GM18868 (cell line): ENCODE measurements at regions not wholly inside any gene's neighbourhood (a gene's known extent, or its start where the extent isn't known, plus 50 kb on each side); places are given as distances from the start of the nearest gene placed in this dataset.

ENCODE experiments used
- ATAC-seq: cut with Tn5 transposase; IDR thresholded peaks from one replicate; pipeline ENCODE4 v1.9.1; 2021; ENCODE audit warnings: mild to moderate bottlenecking, moderate library complexity; ENCODE audit not compliant: unreplicated experiment

DNA sequence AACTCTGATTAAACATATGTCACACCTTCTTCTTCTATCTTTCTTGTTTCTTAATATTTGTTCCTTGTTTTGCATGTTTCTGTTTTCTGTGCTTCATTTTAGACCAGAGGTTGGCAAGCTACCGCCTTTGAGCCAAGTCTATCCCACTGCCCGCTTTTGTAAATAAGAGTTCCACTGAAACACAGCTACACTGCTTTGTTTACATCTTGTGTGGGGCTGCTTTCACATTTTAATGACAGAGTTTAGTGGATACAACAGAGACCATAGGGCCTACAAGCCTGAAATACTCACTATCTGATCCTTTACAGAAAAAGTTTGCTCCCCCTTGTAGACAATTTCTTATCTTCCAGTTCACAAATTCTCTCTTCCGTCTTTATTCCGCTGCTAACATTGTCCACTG, 109.4 kb upstream of the SPACA1 start:
- no peak for ATAC-seq

DNA sequence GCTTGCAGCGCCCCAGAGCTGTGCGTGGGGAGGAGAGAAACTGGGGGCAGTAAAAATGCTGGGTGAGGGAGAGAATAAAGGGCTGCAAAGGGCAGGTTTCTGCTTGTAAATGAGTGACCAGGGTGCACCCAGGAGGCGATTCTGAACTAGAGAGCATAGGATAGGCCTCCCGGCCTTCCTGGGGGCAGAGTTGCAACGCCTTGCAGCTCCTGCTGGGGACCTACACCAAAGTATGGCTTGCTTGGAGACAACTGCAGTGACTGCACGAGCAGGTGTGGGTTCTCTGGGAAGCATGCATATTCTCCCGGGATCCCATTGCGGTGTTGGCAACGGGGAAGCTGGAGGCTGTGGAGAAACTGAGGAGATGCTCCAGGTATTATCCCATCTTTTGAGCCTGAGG, 111.6 kb upstream of the SPACA1 start:
- no peak for ATAC-seq

GRCh38 chr6:87935196-87935595, 112.4 kb upstream of the SPACA1 start:
- ATAC-seq, result no peak

DNA sequence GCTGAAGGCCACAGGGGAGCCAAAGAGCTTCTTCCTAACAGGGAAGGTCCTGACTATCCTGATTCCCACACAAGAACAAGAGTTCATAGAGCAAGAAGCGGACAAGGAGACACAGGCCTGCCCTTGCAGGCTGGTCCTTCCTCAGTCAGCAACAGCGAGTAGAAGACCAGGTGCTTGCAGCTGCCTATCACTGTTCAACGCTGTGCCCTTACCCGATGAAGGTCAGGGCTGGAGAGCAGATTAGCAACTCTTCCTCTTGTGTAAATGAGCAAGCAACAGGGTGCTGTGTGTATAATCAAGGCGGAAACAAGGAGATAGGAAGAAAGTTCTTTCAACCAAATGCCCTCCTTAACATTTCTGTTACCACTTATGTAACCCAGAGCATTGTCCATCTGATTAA, 115.3 kb upstream of the SPACA1 start:
- ATAC-seq, result no peak

DNA sequence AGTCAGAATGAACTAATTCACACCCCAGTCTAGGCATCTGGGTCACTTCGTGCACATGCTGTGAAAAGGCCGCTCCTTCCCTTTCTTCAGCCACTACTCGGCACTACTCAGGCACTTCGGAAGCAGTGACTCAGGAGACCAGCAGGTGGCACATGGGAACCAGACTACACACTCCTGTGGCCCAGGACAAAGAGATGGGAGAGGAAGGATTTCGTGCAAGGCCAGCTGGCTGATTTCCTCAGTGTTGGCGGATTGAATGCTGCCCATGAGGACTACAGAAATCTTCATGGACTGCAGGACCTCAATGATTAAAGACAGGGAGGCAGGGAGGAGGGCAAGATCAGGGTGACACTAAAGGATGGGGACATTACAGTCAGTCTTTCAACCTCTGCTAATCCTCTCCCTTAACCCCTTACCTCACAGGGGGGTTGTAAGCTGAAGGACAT, 117.8 kb upstream of the SPACA1 start:
- peak; percentile 71 for ATAC-seq

GRCh38 chr6:87926687-87927086, 121.0 kb upstream of the SPACA1 start:
- ATAC-seq, result no peak

DNA sequence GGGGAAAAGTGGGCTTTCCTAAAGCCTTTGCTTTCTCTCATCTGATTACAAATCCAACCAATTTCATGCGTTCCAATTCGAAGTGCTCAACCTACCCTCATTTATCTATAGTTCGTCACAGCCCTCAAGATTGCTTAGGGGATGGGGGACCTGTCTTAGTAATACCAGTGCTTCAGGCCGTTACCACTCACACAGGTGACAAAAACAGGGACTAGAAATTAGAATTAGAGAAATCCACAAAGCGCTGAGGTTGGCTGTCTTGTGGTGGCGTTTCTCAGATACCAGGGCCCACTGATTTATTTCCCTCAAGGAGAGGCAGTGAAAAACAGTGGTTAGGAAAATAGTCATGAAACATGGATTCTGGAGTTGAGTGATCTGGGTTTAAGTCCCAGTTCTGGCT, 121.6 kb upstream of the SPACA1 start:
- no peak for ATAC-seq

DNA sequence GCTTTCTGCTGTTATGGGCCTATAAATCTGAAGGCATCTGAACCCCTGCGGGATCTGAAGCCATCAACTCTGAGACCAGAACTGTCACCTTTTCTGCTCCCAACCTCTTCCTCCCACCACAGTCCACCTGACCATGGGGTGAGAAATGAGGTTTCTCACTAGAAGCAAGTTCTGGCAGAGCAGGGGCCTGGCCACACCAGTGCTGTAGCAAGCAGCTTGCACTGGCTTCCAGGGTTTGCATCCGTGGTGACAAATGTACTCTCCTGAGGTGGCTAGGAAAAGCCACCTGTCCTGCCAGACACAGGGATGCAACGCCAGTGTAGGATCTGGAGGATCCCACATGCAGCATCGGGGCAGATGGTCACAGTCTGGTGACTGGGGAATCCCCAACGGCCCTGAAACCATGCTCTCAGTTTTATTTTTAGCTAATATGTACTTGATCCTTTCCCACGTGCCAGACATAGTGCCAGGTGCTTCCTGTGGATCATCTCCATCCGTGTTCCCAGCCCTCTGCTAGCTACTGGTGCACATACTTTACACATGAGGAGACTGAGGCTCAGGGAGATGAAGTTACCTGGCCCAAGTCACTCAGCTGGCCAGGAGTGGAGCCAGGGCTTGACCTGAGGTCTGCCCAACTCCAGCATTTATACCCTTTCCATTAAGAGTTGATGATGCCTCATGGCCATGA, 122.1 kb upstream of the SPACA1 start:
- ATAC-seq, result peak; percentile 45

- no peak for ATAC-seq
Observed at GRCh38 chr6:87923389-87924050, 124.1 kb upstream of the SPACA1 start.

DNA sequence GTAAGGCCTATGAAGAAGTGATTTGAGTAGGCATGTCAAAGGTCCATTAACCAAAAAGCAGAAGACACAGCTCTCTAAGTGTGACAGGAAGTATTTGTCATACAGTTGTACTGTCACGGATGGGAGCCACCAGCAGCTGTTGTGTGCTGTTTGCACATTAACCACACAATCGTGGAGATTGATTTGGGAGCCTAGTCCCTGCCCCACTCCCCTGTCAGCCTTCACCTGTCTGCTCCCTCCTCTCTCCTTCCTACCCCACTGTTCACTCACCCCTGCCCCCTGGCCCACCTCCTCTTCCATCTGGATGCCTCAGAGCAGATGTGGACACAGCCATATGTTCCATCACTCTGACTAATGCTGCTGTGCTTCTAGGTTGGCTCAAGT, 124.7 kb upstream of the SPACA1 start:
- ATAC-seq, result peak; percentile 82

DNA sequence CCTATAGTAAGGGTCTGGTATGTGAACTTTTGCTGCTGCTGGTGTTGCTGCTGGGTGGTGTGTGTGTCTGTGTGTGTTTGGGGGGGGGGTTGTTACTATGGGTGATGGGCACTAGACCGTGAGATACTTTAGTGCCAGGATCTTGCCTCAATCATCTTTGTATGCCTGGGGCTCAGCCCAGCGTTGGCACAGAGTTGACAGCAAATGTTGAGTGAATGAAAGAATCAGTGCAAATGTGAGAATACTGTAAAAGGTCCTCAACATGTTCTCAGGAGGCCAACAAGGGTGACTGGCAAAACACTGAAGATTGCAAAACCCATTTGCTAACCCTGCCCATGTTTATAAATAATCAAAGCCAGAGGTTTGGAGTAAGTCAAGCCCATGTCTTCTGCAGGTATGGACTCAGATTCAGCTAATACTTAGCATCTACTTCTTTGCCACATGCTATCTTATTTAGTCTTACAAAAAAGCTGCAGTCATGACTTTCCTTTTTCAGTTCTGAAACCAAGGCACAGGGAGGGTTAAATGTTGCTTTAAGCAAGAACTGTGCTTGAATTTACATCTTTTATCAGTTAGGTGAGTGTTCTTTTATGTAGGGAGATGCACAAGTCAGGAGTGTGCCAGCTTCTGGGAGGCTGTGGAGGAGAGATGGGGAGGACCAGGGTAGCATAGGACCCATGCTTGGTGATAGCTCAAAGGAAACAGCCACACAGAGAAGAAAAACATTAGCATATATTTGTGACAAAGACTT, 125.3 kb upstream of the SPACA1 start:
- ATAC-seq, result peak; percentile 8

GRCh38 chr6:87921034-87921433, 126.6 kb upstream of the SPACA1 start:
- ATAC-seq, result no peak

DNA sequence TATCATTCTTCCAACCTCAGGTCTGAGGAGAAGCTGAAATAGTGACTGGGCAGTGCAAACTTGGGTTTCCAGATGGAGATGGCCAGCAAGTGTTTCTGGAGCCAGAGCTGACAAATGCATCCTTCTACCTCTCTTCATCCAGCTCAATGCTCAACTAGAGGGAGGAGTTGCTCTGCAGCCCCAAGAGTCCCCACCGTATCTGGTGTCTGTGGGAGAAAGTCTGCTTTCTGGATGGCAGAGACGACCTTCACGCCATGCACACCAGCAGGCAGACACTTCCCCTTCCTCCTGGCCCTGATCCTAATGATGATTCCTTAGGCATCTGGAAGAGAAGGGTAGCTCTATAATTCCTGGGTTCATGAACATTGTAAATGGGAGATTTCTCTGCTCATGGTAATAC, 127.4 kb upstream of the SPACA1 start:
- no peak for ATAC-seq

DNA sequence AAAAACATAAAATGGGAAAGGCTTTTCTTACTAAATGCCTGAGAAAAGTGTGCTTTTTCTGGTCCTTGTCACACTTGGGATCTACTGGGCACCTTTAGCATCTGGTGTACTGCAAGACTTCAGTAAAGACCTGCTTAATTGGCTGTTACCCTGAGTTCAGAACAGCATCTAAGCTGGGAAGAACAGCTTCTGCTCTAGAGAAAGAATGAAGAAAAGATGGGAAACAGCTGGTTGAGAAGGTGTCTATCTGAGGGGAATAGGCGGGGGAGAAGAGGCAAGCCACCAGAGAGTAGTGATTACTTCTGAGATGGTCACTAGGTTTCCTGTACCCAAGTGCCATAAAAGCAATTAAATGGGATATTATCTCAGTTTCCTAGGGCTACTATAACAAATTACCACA, 128.2 kb upstream of the SPACA1 start:
- no peak for ATAC-seq

DNA sequence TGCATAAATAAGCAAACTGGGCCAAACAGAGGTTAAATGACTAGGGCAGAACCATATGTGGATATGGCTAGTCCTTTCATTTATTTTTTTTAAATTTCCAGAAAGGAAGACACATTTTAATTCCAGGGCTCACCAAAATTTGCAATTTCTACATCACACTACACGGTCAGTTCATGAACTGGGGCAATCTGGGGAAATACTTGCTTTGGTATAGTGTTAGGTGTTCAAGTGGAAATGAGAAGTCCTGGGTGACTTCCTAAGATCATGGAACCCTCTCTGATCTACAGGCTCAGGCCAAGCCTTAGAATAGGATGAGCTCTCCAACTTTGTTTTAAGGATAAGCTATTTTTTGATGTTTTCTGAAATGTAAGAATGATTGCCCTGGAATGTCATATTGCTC, 128.6 kb upstream of the SPACA1 start:
- ATAC-seq, result no peak

GRCh38 chr6:87918461-87918941, 129.1 kb upstream of the SPACA1 start:
- ATAC-seq, result no peak

GRCh38 chr6:87917886-87918285, 129.8 kb upstream of the SPACA1 start:
- ATAC-seq, result no peak

DNA sequence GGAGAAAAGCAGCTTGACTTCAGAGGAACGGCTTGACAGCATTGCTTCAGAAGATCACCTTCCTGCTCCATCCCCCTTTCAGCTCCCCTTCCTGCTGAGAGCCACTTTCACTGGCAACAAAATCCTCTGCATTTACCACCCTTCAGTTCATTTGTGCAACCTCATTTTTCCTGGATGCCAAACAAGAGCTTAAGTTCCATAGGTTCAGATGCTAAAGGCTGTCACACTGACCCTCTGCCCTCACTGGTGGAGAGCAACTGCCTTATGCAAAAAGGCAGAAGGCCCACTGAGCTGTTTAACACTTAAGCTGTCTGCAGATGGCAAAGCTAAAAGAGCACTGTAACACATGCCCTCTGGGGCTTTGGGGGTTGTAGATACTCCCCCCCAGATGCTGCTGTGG, 131.2 kb upstream of the SPACA1 start:
- ATAC-seq, result no peak

DNA sequence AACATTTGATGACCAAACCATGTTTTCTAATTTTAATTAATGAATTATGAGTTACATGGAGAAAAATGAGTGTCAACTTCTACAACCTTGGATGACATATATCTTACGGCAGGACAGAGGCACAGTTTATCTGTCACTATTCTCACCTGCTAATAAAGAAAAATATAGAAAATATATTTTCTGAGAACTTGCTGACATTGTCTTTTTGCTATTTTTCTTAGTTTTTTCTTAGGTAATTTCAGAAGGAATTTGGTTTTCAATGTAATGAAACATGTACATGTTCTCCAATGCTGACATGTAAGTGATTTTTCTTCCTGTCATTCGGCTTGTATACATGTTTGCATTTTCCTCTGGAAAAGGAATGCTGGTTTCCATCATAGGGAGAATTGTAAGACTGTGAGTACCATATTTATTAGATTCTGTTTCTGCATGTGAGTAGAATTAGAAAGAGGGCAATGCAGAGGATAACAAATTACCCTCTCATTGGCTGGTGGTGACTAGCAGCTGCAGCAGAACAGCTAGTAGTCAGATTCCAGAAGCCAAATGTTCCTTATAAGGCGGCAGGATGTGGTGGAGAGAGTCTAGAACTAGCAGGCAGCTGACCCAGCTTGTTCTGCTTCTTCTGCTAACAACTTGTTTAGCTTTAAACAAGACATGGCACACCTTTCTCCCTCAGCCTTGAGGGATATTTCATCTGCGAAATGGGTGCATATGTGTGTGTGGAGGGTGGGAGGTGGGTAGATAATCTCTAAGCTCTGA, 132.8 kb upstream of the SPACA1 start:
- ATAC-seq, result no peak

DNA sequence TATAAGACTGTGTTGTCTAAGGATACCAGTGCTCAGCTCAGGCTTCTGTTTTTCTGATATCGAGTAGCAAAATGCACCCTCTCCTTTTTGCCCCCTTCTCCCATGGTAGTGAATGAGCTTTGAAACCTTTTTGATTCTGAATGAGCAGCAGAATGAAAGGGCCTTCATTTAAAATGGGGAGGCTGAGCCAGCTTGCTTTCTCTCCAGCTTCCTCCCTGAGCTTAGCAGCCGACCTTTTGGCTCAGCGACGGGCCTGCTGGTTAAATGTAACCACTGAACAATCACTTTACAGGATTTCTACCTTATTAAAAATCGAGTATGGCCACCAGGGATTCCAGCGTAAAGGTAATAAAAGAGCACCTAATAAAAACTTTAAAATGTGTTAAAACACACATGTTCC, 133.7 kb upstream of the SPACA1 start:
- no peak for ATAC-seq

DNA sequence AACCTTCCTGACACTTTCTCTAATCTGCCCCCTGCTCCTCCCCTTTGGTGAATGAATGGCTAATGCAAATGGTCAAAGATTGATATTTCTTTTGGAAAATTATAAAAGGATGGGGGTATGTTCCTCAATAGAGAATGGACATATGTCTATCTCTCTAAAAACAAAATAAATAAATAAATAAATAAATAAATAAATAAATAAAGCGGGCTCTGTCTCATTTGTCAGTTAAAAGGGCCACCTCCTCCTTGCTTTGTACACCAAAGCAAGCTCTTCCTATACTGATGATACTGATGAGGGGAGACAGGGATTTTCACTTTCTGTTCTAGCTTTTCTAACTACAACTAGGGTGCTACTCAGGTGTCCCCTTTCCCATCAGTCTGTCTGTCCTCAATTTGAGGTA, 135.5 kb upstream of the SPACA1 start:
- ATAC-seq, result no peak
